ENCODE measurements at regions not wholly inside any gene's neighbourhood (a gene's known extent, or its start where the extent isn't known, plus 50 kb on each side); places are given as distances from the start of the nearest gene placed in this dataset.
A peak's percentile ranks its signal among the peaks of the same experiment; 100 is the strongest.

GRCh38 chr4:152162331-152162697 lies 373.6 kb downstream of the FBXW7 start:
- TF ChIP-seq, protein P1, sequence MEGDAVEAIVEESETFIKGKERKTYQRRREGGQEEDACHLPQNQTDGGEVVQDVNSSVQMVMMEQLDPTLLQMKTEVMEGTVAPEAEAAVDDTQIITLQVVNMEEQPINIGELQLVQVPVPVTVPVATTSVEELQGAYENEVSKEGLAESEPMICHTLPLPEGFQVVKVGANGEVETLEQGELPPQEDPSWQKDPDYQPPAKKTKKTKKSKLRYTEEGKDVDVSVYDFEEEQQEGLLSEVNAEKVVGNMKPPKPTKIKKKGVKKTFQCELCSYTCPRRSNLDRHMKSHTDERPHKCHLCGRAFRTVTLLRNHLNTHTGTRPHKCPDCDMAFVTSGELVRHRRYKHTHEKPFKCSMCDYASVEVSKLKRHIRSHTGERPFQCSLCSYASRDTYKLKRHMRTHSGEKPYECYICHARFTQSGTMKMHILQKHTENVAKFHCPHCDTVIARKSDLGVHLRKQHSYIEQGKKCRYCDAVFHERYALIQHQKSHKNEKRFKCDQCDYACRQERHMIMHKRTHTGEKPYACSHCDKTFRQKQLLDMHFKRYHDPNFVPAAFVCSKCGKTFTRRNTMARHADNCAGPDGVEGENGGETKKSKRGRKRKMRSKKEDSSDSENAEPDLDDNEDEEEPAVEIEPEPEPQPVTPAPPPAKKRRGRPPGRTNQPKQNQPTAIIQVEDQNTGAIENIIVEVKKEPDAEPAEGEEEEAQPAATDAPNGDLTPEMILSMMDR (IDR thresholded peaks at IDR 0.05): no peak
- H3K36me3 Mint-ChIP-seq (ENCODE audit: low read depth): no peaks in the 10 kb centered on the region

GRCh38 chr4:152161676-152162330 lies 374.1 kb downstream of the FBXW7 start:
- H3K4me1 Mint-ChIP-seq: peaks cover 21% of the 10 kb centered on the region
- H3K36me3 Mint-ChIP-seq (ENCODE audit: low read depth): no peaks in the 10 kb centered on the region
- no peak overlapping the region for H3K4me3 Mint-ChIP-seq
- no peak overlapping the region for H3K27ac Mint-ChIP-seq
- TF ChIP-seq, protein P1 (IDR thresholded peaks at IDR 0.05): no peak
- no peak for DNase-seq
- peaks cover 18% of the 10 kb centered on the region for H3K27me3 Mint-ChIP-seq (ENCODE audit: low read depth, poor library complexity)
- H3K9me3 Mint-ChIP-seq: no peaks in the 10 kb centered on the region

More at GRCh38 chr4:152162331-152162697, 373.6 kb downstream of the FBXW7 start:
- Mint-ChIP-seq H3K27ac (no peak overlapping the region), H3K27me3 (ENCODE audit: low read depth, poor library complexity) (peaks cover 18% of the 10 kb centered on the region), H3K4me3 (no peak overlapping the region), H3K9me3 (no peaks in the 10 kb centered on the region), H3K4me1 (peaks cover 17% of the 10 kb centered on the region)
- DNase-seq: no peak

DNA sequence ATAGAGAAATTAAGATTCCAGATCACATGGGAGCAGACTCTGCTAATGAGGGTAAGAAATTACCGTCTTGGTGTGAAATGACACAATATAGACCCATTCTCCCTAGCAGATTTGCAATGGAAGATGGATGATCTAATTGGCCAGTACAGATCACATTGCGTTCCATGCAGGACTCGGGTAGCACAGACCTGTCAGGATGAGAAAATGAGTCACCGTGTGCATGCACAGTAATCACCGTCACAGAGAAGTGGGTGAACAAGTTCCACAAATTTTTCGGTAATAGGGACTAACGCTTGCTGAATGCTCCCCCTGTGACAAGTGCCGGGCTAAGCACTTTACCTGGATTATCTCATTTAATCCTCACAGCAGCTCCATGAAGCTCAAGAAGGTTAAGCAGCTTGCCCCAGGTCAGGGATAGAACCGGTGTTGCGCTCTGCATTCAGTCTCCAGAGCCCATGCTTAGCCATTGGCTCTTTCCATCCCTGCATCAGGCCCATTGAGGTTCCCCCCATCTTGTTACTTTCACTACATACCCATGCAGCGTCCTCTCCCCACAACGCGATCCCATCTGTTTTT lies 375.6 kb downstream of the FBXW7 start:
- TF ChIP-seq, protein P1 (IDR thresholded peaks at IDR 0.05): no peak
- Mint-ChIP-seq H3K36me3 (ENCODE audit: low read depth) (no peaks in the 10 kb centered on the region), H3K4me1 (peaks cover 28% of the 10 kb centered on the region), H3K4me3 (no peak overlapping the region), H3K27ac (no peak overlapping the region), H3K27me3 (ENCODE audit: low read depth, poor library complexity) (peaks cover 18% of the 10 kb centered on the region), H3K9me3 (no peaks in the 10 kb centered on the region)
- no peak for DNase-seq

DNA sequence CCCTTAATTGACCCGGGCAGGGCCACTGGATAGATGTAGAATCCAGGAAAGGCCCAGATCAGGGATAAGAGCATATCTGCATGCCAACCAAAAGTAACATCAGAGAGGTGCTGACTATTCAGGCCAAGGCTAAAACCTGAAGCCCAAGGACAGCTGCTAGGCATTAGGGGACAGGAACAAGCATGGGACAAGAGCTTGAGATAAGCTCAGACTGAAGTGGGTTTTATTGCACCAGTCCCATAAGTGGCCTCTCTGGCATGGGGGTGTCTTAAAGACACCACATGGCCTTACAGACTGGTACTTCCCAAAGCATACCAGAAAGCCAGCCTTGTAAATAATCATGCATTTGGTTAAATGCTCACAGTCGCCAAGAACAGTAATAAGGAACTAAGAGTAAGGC lies 376.1 kb downstream of the FBXW7 start:
- Mint-ChIP-seq H3K27me3 (ENCODE audit: low read depth, poor library complexity) (peaks cover 18% of the 10 kb centered on the region), H3K9me3 (no peaks in the 10 kb centered on the region), H3K36me3 (ENCODE audit: low read depth) (no peaks in the 10 kb centered on the region), H3K27ac (no peak overlapping the region), H3K4me1 (peaks cover 28% of the 10 kb centered on the region), H3K4me3 (no peak overlapping the region)
- no peak for DNase-seq
- TF ChIP-seq, protein P1 (IDR thresholded peaks at IDR 0.05): no peak

- Mint-ChIP-seq H3K4me1 (peaks cover 28% of the 10 kb centered on the region), H3K36me3 (ENCODE audit: low read depth) (no peaks in the 10 kb centered on the region), H3K27ac (no peak overlapping the region), H3K27me3 (ENCODE audit: low read depth, poor library complexity) (peaks cover 22% of the 10 kb centered on the region), H3K9me3 (no peaks in the 10 kb centered on the region), H3K4me3 (no peak overlapping the region)
- DNase-seq: no peak
- TF ChIP-seq, protein P1 (IDR thresholded peaks at IDR 0.05): no peak
These were observed 377.7 kb downstream of the FBXW7 start for GRCh38 chr4:152158225-152158624.

- Mint-ChIP-seq H3K27ac (peak overlapping the region; percentile 73), H3K4me1 (peaks cover 28% of the 10 kb centered on the region), H3K27me3 (ENCODE audit: low read depth, poor library complexity) (peaks cover 22% of the 10 kb centered on the region), H3K4me3 (no peak overlapping the region), H3K36me3 (ENCODE audit: low read depth) (no peaks in the 10 kb centered on the region), H3K9me3 (no peaks in the 10 kb centered on the region)
- TF ChIP-seq, protein P1 (IDR thresholded peaks at IDR 0.05): no peak
- no peak for DNase-seq
These were observed 378.3 kb downstream of the FBXW7 start for GRCh38 chr4:152157629-152158028.

All from nephron progenitor cell (in vitro differentiated cells).